K562 (cell line): ENCODE measurements at regions not wholly inside any gene's neighbourhood (a gene's known extent, or its start where the extent isn't known, plus 50 kb on each side); places are given as distances from the start of the nearest gene placed in this dataset.
A peak's percentile ranks its signal among the peaks of the same experiment; 100 is the strongest.

Experiments
- CEBPB ChIP-seq: fragments of 450-650 bp; IDR thresholded peaks from 2 replicates; pipeline ENCODE4 v1.6.1; 2016; ENCODE audit warnings: missing genetic modification characterization, missing compliant biosample characterization
- CXXC5 ChIP-seq: fragments of 250-450 bp; sonication (Bioruptor Pico); IDR thresholded peaks from 2 replicates; pipeline ENCODE4 v1.8.0; 2022; ENCODE audit warnings: inconsistent platforms, mild to moderate bottlenecking, moderate library complexity
- HBP1 ChIP-seq: fragments of 450-650 bp; formaldehyde crosslinking; IDR thresholded peaks from 2 replicates; pipeline ENCODE4 v1.4.0; 2022; ENCODE audit warnings: missing genetic modification characterization
- KDM2B ChIP-seq: fragments of 250-450 bp; sonication (Bioruptor Pico); IDR thresholded peaks from 2 replicates; pipeline ENCODE4 v1.8.0; 2021; ENCODE audit warnings: mild to moderate bottlenecking, moderate library complexity
- NR2C1 ChIP-seq, 2 experiments: fragments of 450-650 bp; IDR thresholded peaks; 2 replicates each; pipeline ENCODE4 v1.6.1; 2017; ENCODE audit warnings: mild to moderate bottlenecking in 2 of 2, antibody characterized with exemption in 1 of 2, inconsistent platforms in 1 of 2, missing compliant biosample characterization in 1 of 2, missing genetic modification characterization in 1 of 2
- REST ChIP-seq, 2 experiments: fragments of 450-650 bp; formaldehyde crosslinking in 1 of 2; IDR thresholded peaks; 2 replicates each; pipeline versions ENCODE4 v1.4.0 to v1.6.1; 2014 to 2020; ENCODE audit warnings: mild to moderate bottlenecking in 2 of 2, borderline replicate concordance in 1 of 2, low read depth in 1 of 2
- TBL1XR1 ChIP-seq, 2 experiments: IDR thresholded peaks; 2 replicates each; pipeline ENCODE4 v1.6.1; 2012; ENCODE audit warnings: improper control_type of control experiment in 2 of 2, low read length in 2 of 2, mild to moderate bottlenecking in 1 of 2
- TRIM24 ChIP-seq, 2 experiments: fragments of 450-650 bp; IDR thresholded peaks; 2 replicates each; pipeline ENCODE4 v1.6.1; 2016
- ZNF318 ChIP-seq, 2 experiments: fragments of 450-650 bp; IDR thresholded peaks; 2 replicates each; pipeline ENCODE4 v1.6.1; 2016; ENCODE audit warnings: mild to moderate bottlenecking in 2 of 2, borderline replicate concordance in 1 of 2, low read depth in 1 of 2, moderate library complexity in 1 of 2

- 0 out of 2 replicates have a peak, but pooled peaks have one; percentile 39 for TF ChIP-seq CXXC5 (CRISPR knock-in tag)
- TF ChIP-seq TBL1XR1 (IDR thresholded peaks at IDR 0.05; ENCODE audit: low read length in 2 of 2): no peak
- TF ChIP-seq ZNF318 (IDR thresholded peaks at IDR 0.05; ENCODE audit: borderline replicate concordance in 1 of 2, low read depth in 1 of 2): peak in 1 of 2 experiments; percentile 17; a peak in 1 of 4 replicates
- no peak for TF ChIP-seq HBP1 (CRISPR knock-in tag)
- TF ChIP-seq TRIM24 (IDR thresholded peaks at IDR 0.05): peak; percentile 77 to 89; a peak in 2 of 4 replicates
- TF ChIP-seq NR2C1 (IDR thresholded peaks at IDR 0.05): peak; percentile 63; the same call in 1 of the 2 replicates
- peak; percentile 77 for TF ChIP-seq NR2C1 (tag; IDR thresholded peaks at IDR 0.05)
- peak; percentile 72 for TF ChIP-seq CEBPB
- TF ChIP-seq REST (IDR thresholded peaks at IDR 0.05; ENCODE audit: borderline replicate concordance): peak; percentile 73
- TF ChIP-seq REST (CRISPR knock-in tag; IDR thresholded peaks at IDR 0.05; ENCODE audit: low read depth): no peak
- TF ChIP-seq KDM2B (CRISPR knock-in tag): no peak
These were observed 54.3 kb upstream of the AGPS start (continued) for GRCh38 chr2:177338177-177338721.
